ENCODE measurements at regions not wholly inside any gene's neighbourhood (a gene's known extent, or its start where the extent isn't known, plus 50 kb on each side); places are given as distances from the start of the nearest gene placed in this dataset.
"Not testable (repeated sequence)": the region's sequence is repeated elsewhere in the genome, so short reads cannot be mapped to it uniquely, and the experiment has no call there.

DNA sequence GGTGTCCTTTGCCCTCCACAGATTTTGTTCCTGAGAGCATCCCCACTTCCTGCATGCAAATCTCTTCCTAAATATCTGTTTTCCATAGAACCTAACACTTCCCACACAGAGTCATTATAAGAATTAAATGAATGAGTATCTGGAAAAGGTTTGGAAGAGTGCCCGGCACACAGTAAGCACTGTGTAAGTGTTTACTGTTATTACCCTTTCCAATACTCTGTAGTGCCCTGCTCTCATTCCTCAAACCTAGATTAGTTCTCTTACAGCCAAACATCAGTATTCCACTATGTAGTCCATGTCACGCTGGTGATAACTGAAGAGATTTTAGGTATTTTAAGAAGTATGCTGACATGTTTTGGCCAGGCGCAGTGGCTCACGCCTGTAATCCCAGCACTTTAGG lies 57.3 kb upstream of the PHF21A start:
- Histone ChIP-seq H3K27me3 (ENCODE audit: control insufficient read depth in 3 of 3, insufficient read depth in 3 of 3, low read depth in 1 of 3, low read length in 3 of 3) (peaks cover 0 to 14% (median 0%) of the 10 kb centered on the region in 3 experiments), H3K4ac (ENCODE audit: low read length) (no peak overlapping the region)

DNA sequence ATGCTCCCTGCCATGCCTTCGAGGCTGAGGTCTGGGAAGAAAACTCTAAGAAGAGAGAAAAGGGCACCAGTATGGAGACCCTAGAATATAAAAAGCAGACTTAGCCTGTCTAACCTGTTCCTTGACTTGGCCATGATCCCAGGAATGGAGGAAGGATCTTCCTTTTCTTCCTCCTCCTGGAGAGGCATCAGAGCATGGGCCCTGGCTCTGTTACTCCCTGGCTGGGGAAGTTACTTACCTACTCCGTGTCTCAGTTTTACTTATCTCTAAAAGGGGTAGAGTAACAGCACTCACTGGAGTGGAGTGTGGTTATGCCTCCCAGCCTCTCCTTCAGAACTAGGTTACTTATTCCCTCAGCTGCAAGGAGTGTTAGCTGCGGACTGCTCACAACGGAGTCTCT lies 55.2 kb upstream of the PHF21A start:
- no peak overlapping the region for H2BK5ac ChIP-seq (ENCODE audit: low read length)
- H3K9ac ChIP-seq (ENCODE audit: low read depth, low read length, poor library complexity), result no peak overlapping the region
- no peak overlapping the region for H2BK12ac ChIP-seq (ENCODE audit: low read length)
- H3K36me3 ChIP-seq (replicated peaks in 1 of 2; ENCODE audit: control insufficient read depth in 2 of 2, insufficient read depth in 2 of 2, low read length in 2 of 2), result no peaks in the 10 kb centered on the region
- WGBS, 2 donors (ENCODE audit: extremely low coverage in 2 of 2, insufficient read length in 2 of 2, insufficient replicate concordance in 1 of 2), result no CpG with 5 or more reads among the region's 4 CpGs
- H3K79me1 ChIP-seq (ENCODE audit: low read depth, low read length), result no peaks in the 10 kb centered on the region
- H3K4me2 ChIP-seq (ENCODE audit: insufficient read depth, low read length, poor library complexity, severe bottlenecking), result no peak overlapping the region
- peaks cover 0 to 4% (median 0%) of the 10 kb centered on the region in 3 experiments for H3K27me3 ChIP-seq (ENCODE audit: control insufficient read depth in 3 of 3, insufficient read depth in 3 of 3, low read depth in 1 of 3, low read length in 3 of 3)
- no peak overlapping the region for H3K23ac ChIP-seq (ENCODE audit: low read depth, low read length, poor library complexity)
- no peak overlapping the region for H3K27ac ChIP-seq (replicated peaks; ENCODE audit: low read length)
- no peak overlapping the region for H4K91ac ChIP-seq (ENCODE audit: low read depth, low read length, poor library complexity)
- no peak overlapping the region for H3K14ac ChIP-seq (ENCODE audit: low read length)
- no peak for DNase-seq (ENCODE audit: low spot score)
- H3K4ac ChIP-seq (ENCODE audit: low read length), result no peak overlapping the region
- no peak overlapping the region for H4K8ac ChIP-seq (ENCODE audit: low read depth, low read length)
- no peak overlapping the region for H2AK5ac ChIP-seq (ENCODE audit: low read depth, low read length)
- H3K4me1 ChIP-seq (ENCODE audit: control insufficient read depth in 2 of 2, insufficient read depth in 1 of 2, low read depth in 1 of 2, low read length in 2 of 2), result no peaks in the 10 kb centered on the region
- H2AFZ ChIP-seq (ENCODE audit: low read length), result no peak overlapping the region
- H2BK15ac ChIP-seq (ENCODE audit: low read length), result no peak overlapping the region
- no peak overlapping the region for H3K4me3 ChIP-seq (ENCODE audit: low read length in 2 of 2)
- peak overlapping the region; percentile 77 for H3K18ac ChIP-seq (ENCODE audit: low read length)
- H2BK120ac ChIP-seq (ENCODE audit: low read depth, low read length), result no peak overlapping the region
- no peaks in the 10 kb centered on the region for H3K9me3 ChIP-seq (replicated peaks in 1 of 2; ENCODE audit: control insufficient read depth in 2 of 2, insufficient read depth in 1 of 2, low read depth in 1 of 2, low read length in 2 of 2)

More for the DNA sequence above, 57.3 kb upstream of the PHF21A start:
- H3K9ac ChIP-seq (ENCODE audit: low read depth, low read length, poor library complexity), result no peak overlapping the region
- no peaks in the 10 kb centered on the region for H3K4me1 ChIP-seq (ENCODE audit: control insufficient read depth in 2 of 2, insufficient read depth in 1 of 2, low read depth in 1 of 2, low read length in 2 of 2)
- H3K27ac ChIP-seq (replicated peaks; ENCODE audit: low read length), result no peak overlapping the region
- no peak overlapping the region for H2AK5ac ChIP-seq (ENCODE audit: low read depth, low read length)
- no peak overlapping the region for H2BK5ac ChIP-seq (ENCODE audit: low read length)
- H3K4me3 ChIP-seq (ENCODE audit: low read length in 2 of 2), result no peak overlapping the region
- H3K9me3 ChIP-seq (replicated peaks in 1 of 2; ENCODE audit: control insufficient read depth in 2 of 2, insufficient read depth in 1 of 2, low read depth in 1 of 2, low read length in 2 of 2), result no peaks in the 10 kb centered on the region
- no peak for DNase-seq (ENCODE audit: low spot score)
- H2AFZ ChIP-seq (ENCODE audit: low read length), result no peak overlapping the region
- no peaks in the 10 kb centered on the region for H3K36me3 ChIP-seq (replicated peaks in 1 of 2; ENCODE audit: control insufficient read depth in 2 of 2, insufficient read depth in 2 of 2, low read length in 2 of 2)
- no peak overlapping the region for H3K23ac ChIP-seq (ENCODE audit: low read depth, low read length, poor library complexity)
- no CpG with 5 or more reads among the region's 4 CpGs for WGBS, 2 donors (ENCODE audit: extremely low coverage in 2 of 2, insufficient read length in 2 of 2, insufficient replicate concordance in 1 of 2)
- no peak overlapping the region for H4K91ac ChIP-seq (ENCODE audit: low read depth, low read length, poor library complexity)
- H4K8ac ChIP-seq (ENCODE audit: low read depth, low read length), result no peak overlapping the region
- no peak overlapping the region for H3K4me2 ChIP-seq (ENCODE audit: insufficient read depth, low read length, poor library complexity, severe bottlenecking)
- H2BK12ac ChIP-seq (ENCODE audit: low read length), result no peak overlapping the region
- H2BK15ac ChIP-seq (ENCODE audit: low read length), result no peak overlapping the region
- H3K14ac ChIP-seq (ENCODE audit: low read length), result no peak overlapping the region
- no peak overlapping the region for H2BK120ac ChIP-seq (ENCODE audit: low read depth, low read length)
- no peaks in the 10 kb centered on the region for H3K79me1 ChIP-seq (ENCODE audit: low read depth, low read length)
- no peak overlapping the region for H3K18ac ChIP-seq (ENCODE audit: low read length)

DNA sequence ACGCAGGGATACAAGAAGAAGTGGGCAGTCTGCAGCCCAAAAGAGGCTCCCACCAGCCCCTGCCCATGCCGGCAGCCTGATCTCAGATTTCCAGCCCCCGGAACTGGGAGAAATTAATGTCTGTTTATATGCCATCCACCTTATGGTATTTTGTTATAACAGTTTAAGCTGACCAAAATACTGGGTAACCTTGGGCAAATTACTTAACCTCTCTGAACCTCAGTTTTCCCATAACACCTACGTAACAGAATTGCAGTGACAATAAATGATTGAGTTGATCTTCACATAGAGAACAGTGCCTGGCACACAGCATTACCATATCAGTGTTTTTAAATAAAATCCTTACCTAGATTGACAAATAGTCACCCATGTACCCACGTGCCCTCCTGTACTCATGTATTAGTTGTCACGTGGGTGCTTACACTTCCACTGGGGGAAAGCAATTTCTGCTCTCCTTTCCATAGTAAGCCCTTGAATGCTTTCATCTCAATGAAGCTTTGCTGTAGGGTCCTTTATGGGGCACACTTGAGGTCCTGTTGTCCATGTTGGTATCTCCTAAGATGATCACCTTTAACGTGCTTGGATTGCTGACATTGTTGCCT lies 54.2 kb upstream of the PHF21A start:
- H3K4me1 ChIP-seq (ENCODE audit: control insufficient read depth in 2 of 2, insufficient read depth in 1 of 2, low read depth in 1 of 2, low read length in 2 of 2), result no peaks in the 10 kb centered on the region
- H4K8ac ChIP-seq (ENCODE audit: low read depth, low read length), result no peak overlapping the region
- no peak overlapping the region for H3K4me2 ChIP-seq (ENCODE audit: insufficient read depth, low read length, poor library complexity, severe bottlenecking)
- H2BK12ac ChIP-seq (ENCODE audit: low read length), result no peak overlapping the region
- peaks cover 0 to 4% (median 0%) of the 10 kb centered on the region in 3 experiments for H3K27me3 ChIP-seq (ENCODE audit: control insufficient read depth in 3 of 3, insufficient read depth in 3 of 3, low read depth in 1 of 3, low read length in 3 of 3)
- H3K36me3 ChIP-seq (replicated peaks in 1 of 2; ENCODE audit: control insufficient read depth in 2 of 2, insufficient read depth in 2 of 2, low read length in 2 of 2), result no peaks in the 10 kb centered on the region
- no peak overlapping the region for H2AK5ac ChIP-seq (ENCODE audit: low read depth, low read length)
- H3K9me3 ChIP-seq (replicated peaks in 1 of 2; ENCODE audit: control insufficient read depth in 2 of 2, insufficient read depth in 1 of 2, low read depth in 1 of 2, low read length in 2 of 2), result no peaks in the 10 kb centered on the region
- no peak for DNase-seq (ENCODE audit: low spot score)
- H3K18ac ChIP-seq (ENCODE audit: low read length), result no peak overlapping the region
- no peak overlapping the region for H2BK5ac ChIP-seq (ENCODE audit: low read length)
- no peak overlapping the region for H2BK120ac ChIP-seq (ENCODE audit: low read depth, low read length)
- H2BK15ac ChIP-seq (ENCODE audit: low read length), result no peak overlapping the region
- H3K27ac ChIP-seq (replicated peaks; ENCODE audit: low read length), result no peak overlapping the region
- no peak overlapping the region for H2AFZ ChIP-seq (ENCODE audit: low read length)
- no peaks in the 10 kb centered on the region for H3K79me1 ChIP-seq (ENCODE audit: low read depth, low read length)
- H4K91ac ChIP-seq (ENCODE audit: low read depth, low read length, poor library complexity), result no peak overlapping the region
- no peak overlapping the region for H3K4me3 ChIP-seq (ENCODE audit: low read length in 2 of 2)
- WGBS, 2 donors (ENCODE audit: extremely low coverage in 2 of 2, insufficient read length in 2 of 2, insufficient replicate concordance in 1 of 2), result no CpG with 5 or more reads among the region's 7 CpGs
- no peak overlapping the region for H3K23ac ChIP-seq (ENCODE audit: low read depth, low read length, poor library complexity)
- no peak overlapping the region for H3K14ac ChIP-seq (ENCODE audit: low read length)
- no peak overlapping the region for H3K4ac ChIP-seq (ENCODE audit: low read length)
- H3K9ac ChIP-seq (ENCODE audit: low read depth, low read length, poor library complexity), result no peak overlapping the region

DNA sequence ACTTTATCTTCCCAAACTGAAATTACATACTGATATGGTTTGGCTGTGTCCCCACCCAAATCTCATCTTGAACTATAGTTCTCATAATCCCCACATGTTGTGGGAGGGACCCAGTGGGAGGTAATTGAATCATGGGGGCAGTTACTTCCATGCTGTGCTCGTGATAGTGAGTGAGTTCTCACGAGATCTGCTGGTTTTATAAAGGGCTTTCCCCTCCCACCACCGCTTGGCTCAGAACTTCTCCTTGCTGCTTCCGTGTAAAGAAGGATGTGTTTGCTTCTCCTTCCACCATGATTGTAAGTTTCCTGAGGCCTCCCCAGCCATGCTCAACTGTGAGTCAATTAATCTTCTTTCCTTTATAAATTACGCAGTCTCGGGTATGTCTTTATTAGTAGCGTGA lies 50.4 kb upstream of the PHF21A start:
- not testable (repeated sequence) for H2BK15ac ChIP-seq (ENCODE audit: low read length); H3K27ac ChIP-seq (replicated peaks; ENCODE audit: low read length); H3K9me3 ChIP-seq (replicated peaks in 1 of 2; ENCODE audit: control insufficient read depth in 2 of 2, insufficient read depth in 1 of 2, low read depth in 1 of 2, low read length in 2 of 2); H3K27me3 ChIP-seq (ENCODE audit: control insufficient read depth in 3 of 3, insufficient read depth in 3 of 3, low read depth in 1 of 3, low read length in 3 of 3); H3K9ac ChIP-seq (ENCODE audit: low read depth, low read length, poor library complexity); H2AK5ac ChIP-seq (ENCODE audit: low read depth, low read length); H2BK5ac ChIP-seq (ENCODE audit: low read length); H3K36me3 ChIP-seq (replicated peaks in 1 of 2; ENCODE audit: control insufficient read depth in 2 of 2, insufficient read depth in 2 of 2, low read length in 2 of 2); H4K91ac ChIP-seq (ENCODE audit: low read depth, low read length, poor library complexity); H2BK120ac ChIP-seq (ENCODE audit: low read depth, low read length); DNase-seq (ENCODE audit: low spot score); H3K14ac ChIP-seq (ENCODE audit: low read length); H2BK12ac ChIP-seq (ENCODE audit: low read length); H3K4ac ChIP-seq (ENCODE audit: low read length); H3K18ac ChIP-seq (ENCODE audit: low read length); H3K23ac ChIP-seq (ENCODE audit: low read depth, low read length, poor library complexity); H4K8ac ChIP-seq (ENCODE audit: low read depth, low read length); H3K4me3 ChIP-seq (ENCODE audit: low read length in 2 of 2); H3K4me1 ChIP-seq (ENCODE audit: control insufficient read depth in 2 of 2, insufficient read depth in 1 of 2, low read depth in 1 of 2, low read length in 2 of 2); H3K4me2 ChIP-seq (ENCODE audit: insufficient read depth, low read length, poor library complexity, severe bottlenecking); H2AFZ ChIP-seq (ENCODE audit: low read length); H3K79me1 ChIP-seq (ENCODE audit: low read depth, low read length)
- WGBS, 2 donors (ENCODE audit: extremely low coverage in 2 of 2, insufficient read length in 2 of 2, insufficient replicate concordance in 1 of 2), result no CpG with 5 or more reads among the region's 7 CpGs
